NCI-H2107 treated with DMSO at 0.1 percent for 48 hours (cell line): ENCODE measurements at regions not wholly inside any gene's neighbourhood (a gene's known extent, or its start where the extent isn't known, plus 50 kb on each side); places are given as distances from the start of the nearest gene placed in this dataset.
"Not testable (repeated sequence)": the region's sequence is repeated elsewhere in the genome, so short reads cannot be mapped to it uniquely, and the experiment has no call there.

Source experiments
- DNase-seq: peaks from one replicate; lab custom pipeline; 2025; ENCODE audit not compliant: unreplicated experiment; lab: John Stamatoyannopoulos, UW

DNA sequence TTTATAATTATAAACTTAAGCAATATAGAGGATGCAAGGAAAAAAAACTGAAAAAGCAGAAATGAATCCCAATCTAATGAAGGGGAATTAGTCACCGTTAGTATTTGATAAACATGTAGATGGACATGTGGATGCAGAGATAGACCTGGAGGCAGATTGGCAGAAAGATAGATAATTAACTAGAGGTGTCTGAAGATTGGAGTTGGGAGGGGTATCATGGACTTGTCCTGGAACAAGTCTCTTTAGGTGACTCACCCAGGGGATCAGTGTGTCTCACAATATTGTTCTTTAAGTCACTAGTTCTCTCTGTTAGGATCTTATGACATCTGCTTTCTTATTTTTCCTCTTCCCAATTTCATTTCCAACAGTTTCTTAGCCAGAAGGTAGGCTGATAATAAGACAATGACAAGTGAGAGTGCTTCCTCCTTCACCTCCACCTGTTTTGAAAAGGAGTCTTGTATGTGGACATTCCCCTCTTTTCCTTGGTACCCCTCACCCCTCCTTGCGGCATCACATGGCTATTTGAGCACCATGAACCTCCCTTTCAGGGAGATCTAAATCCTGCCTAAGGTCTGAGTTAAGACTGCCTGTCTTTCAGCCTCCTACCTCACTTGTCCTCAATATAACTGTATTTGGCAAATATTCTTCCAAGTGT, 987.7 kb downstream of the TSN start:
- DNase-seq = no peak

GRCh38 chr2:122745603-122746002, 990.2 kb downstream of the TSN start:
- DNase-seq = no peak

GRCh38 chr2:122747670-122748069, 992.2 kb downstream of the TSN start:
- DNase-seq = no peak

GRCh38 chr2:122748552-122749011, 993.1 kb downstream of the TSN start:
- no peak for DNase-seq

GRCh38 chr2:122749405-122749804, 994.0 kb downstream of the TSN start:
- no peak for DNase-seq

- DNase-seq = no peak
Measured at GRCh38 chr2:122750095-122750494, 994.6 kb downstream of the TSN start.

DNA sequence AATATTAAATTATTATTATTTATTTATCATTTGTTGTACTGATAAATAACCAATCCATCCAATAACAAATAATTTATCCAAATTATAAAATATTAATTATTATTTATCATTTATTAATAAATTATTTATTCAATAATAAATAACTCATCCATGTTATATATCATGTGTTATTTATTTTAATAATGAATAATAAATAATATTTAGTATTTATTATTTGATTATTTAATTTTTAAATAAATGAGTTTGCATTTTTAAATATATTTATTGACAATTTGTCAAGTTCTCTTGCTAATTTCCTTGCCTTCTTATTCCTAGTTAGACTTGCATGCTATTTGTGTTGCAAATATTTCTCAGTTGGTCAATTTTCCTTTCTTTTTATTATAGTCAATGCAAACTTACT, 995.4 kb downstream of the TSN start:
- no peak for DNase-seq

GRCh38 chr2:122753336-122753735, 997.9 kb downstream of the TSN start:
- no peak for DNase-seq

- DNase-seq = no peak
Measured at GRCh38 chr2:122754561-122754960, 999.1 kb downstream of the TSN start.

DNA sequence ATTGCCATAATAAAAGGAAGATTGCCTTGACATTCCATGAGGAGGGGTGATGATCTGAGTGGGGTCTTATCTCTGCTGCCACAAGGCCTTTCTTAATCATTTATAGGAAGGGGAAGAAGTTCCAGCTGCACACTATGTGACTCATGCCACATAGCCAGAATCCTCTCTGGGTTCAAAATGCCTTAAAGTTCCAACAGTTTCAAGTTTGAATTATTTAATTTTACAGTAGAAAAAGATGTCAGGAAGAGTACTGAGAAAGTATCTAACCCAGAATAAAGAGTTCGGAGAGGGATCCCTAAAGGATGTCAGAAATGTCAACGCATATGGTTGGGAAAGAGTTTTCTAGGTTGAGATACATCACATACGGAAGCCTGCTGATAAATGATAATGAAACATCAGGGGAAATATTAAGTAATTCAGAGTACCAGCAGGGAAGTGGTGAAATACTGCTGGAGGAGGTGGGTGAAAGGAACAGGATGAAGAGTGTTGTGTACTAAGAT, 999.9 kb downstream of the TSN start:
- no peak for DNase-seq

GRCh38 chr2:122758967-122759366, 1003.5 kb downstream of the TSN start:
- DNase-seq = no peak

- DNase-seq = no peak
Measured at GRCh38 chr2:122764014-122764413, 1008.6 kb downstream of the TSN start.

- no peak for DNase-seq
Measured at GRCh38 chr2:122780251-122780650, 1024.8 kb downstream of the TSN start.

GRCh38 chr2:122794100-122794499, 1038.6 kb downstream of the TSN start:
- no peak for DNase-seq

- DNase-seq = no peak
Measured at GRCh38 chr2:122795763-122796162, 1040.3 kb downstream of the TSN start.

GRCh38 chr2:122799391-122799790, 1043.9 kb downstream of the TSN start:
- DNase-seq = no peak

DNA sequence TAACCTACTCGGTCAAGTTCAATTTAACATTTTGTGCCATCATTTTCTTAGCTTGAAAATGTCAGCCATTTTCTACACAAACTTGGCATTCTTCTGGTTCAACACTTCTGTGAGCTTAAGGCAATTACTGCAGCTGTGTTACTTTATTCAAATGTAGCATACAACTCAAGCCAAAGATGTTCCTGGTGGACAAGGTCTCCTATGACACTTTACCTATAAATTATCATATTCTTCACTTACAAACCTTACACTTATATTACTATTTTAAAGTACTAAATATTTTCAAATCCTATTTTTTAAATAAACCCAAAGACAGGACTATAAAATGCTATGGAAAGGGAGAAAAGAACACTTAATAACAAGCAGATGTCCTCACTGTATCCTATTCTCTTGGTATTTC, 1045.3 kb downstream of the TSN start:
- no peak for DNase-seq

- DNase-seq = no peak
Measured at GRCh38 chr2:122804494-122804893, 1049.0 kb downstream of the TSN start.

GRCh38 chr2:122805346-122805745, 1049.9 kb downstream of the TSN start:
- DNase-seq = no peak

DNA sequence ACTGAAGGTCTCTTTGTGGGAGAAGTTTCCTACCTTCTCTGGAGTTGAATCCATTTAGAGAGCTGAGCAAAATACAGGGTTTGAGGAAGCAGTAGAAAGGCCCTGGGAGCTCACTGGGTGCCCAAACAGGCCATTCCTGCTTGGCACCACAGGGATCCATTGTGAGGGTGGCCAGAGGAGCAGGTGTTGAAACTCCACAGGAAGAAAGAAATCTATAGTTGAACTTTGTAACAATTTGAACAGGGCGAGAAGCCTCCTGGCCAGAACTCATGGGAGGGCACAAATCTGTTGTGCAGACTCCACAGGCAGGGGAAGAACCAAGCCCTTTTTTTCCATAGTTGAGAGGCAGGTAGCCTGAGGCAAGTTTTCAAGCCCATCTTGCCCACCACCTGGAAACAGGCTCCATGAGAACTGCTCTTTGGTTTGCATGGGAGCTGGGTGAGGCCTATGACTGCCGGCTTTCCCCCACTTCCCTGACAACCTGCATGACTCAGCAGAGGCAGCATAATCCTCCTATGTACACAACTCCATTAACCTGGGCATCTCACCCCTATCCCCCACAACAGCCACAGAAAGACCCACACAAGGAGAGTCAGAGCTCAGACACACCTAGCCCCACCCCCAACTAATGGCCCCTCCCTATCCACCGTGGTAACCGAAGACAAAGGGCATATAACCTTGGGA, 1053.0 kb downstream of the TSN start:
- DNase-seq = no peak

DNA sequence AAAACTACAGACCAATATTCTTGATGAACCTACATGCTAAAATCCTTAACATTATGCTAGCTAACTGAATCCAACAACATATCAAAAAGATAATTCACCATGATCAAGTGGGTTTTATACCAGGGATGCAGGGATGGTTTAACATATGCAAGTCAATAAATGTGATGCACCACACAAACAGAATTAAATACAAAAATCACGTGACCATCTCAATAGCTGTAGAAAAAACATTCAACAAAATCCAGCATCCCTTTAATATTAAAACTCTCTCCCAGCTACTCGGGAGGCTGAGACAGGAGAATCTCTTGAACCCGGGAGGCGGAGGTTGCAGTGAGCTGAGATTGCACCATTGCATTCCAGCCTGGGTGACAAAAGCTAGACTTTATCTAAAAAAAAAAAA, 1056.8 kb downstream of the TSN start:
- DNase-seq = not testable (repeated sequence)

DNA sequence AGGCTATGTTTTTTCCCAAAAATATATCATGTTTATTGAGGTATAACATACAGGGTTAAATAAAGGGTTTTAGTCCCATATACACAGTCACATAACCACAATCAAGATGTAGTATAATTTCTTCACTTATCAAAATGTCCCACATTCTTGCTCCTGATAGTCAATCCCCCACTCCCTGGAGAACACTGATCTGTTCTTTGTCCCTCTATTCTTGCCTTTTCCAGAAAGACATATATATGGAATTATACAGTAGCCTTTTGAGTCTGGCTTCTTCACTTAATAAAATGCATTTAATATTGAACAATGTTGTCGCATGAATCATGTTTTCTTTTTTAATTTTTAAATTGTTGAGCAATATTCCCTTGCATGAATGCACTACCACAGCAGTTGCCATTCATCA, 1059.7 kb downstream of the TSN start:
- DNase-seq = no peak

GRCh38 chr2:122816803-122817202, 1061.4 kb downstream of the TSN start:
- no peak for DNase-seq
